ENCODE measurements at regions not wholly inside any gene's neighbourhood (a gene's known extent, or its start where the extent isn't known, plus 50 kb on each side); places are given as distances from the start of the nearest gene placed in this dataset.

DNA sequence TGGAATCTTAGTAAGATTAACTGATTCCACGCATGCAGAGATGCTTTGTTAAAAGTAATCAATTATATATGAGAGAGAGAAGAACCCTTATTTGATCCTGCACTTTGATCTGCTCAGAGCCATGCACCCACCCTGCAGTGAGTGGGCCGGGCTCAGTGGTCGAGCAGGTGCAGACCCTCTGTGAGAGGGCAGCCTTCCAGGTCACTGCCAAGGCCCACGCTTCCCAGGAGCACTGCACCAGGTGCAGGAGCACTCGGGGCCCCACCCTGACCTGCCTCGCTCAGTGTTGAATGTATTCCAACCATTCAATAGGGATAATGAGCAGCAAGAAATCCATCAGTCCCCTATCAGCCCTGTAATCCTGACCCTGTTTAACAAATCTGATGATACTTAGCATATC, 126.9 kb downstream of the TMEM200C start:
- DNase-seq (ENCODE audit: low read depth, low spot score), result no peak
- no peaks in the 10 kb centered on the region for H3K36me3 Mint-ChIP-seq (ENCODE audit: low read depth)
- no peaks in the 10 kb centered on the region for H3K9me3 Mint-ChIP-seq
- H3K27ac Mint-ChIP-seq (ENCODE audit: unreplicated experiment), result no peak overlapping the region
- H3K4me1 Mint-ChIP-seq, result no peaks in the 10 kb centered on the region
- peaks cover 41% of the 10 kb centered on the region for H3K27me3 Mint-ChIP-seq (ENCODE audit: low read depth)
- TF ChIP-seq, protein P1, sequence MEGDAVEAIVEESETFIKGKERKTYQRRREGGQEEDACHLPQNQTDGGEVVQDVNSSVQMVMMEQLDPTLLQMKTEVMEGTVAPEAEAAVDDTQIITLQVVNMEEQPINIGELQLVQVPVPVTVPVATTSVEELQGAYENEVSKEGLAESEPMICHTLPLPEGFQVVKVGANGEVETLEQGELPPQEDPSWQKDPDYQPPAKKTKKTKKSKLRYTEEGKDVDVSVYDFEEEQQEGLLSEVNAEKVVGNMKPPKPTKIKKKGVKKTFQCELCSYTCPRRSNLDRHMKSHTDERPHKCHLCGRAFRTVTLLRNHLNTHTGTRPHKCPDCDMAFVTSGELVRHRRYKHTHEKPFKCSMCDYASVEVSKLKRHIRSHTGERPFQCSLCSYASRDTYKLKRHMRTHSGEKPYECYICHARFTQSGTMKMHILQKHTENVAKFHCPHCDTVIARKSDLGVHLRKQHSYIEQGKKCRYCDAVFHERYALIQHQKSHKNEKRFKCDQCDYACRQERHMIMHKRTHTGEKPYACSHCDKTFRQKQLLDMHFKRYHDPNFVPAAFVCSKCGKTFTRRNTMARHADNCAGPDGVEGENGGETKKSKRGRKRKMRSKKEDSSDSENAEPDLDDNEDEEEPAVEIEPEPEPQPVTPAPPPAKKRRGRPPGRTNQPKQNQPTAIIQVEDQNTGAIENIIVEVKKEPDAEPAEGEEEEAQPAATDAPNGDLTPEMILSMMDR (conservative IDR thresholded peaks at IDR 0.05), result no peak
- no peak overlapping the region for H3K4me3 Mint-ChIP-seq

DNA sequence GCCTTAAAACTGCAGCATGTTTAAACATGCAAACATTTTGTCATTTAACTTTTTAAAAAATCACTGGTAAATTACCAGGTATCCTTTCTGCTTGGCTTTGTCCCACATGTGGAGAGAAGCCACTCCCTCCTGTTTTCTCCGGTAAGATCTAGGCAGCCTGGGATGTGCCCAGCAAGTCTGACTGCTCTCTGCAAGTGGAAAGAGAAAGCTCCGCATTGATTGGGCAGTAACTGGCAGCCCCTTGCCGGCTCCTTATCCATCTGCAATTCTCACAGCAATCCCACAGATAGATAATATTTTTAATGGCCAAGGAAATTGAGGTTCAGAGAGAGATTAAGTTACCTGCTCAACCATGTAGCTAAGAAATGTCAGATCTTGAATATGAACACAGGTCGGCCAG, 136.1 kb downstream of the TMEM200C start:
- Mint-ChIP-seq H3K36me3 (ENCODE audit: low read depth) (no peaks in the 10 kb centered on the region), H3K9me3 (no peaks in the 10 kb centered on the region), H3K27ac (ENCODE audit: unreplicated experiment) (no peak overlapping the region), H3K4me3 (no peak overlapping the region), H3K27me3 (ENCODE audit: low read depth) (peaks cover 60% of the 10 kb centered on the region), H3K4me1 (no peaks in the 10 kb centered on the region)
- DNase-seq (ENCODE audit: low read depth, low spot score), result no peak
- TF ChIP-seq, protein P1 (conservative IDR thresholded peaks at IDR 0.05), result no peak

DNA sequence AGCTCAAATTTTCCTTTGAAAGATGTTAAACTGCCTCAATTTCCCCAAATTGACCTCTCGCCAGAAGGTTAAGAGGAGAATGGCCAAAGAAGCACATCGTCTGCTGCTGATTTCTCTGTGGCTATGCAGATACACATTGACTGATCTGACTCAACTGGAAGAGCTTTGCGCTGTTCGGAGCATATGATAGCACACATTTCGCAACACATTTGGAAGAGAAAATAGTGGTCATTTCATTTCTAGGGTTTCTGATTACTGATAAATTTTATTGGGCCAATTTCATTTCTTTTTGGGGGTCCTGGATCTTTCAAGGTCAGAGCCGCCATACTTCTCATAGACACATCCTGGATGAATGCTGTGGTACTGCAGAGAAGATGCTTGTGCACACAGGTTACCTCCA, 138.5 kb downstream of the TMEM200C start:
- peaks cover 64% of the 10 kb centered on the region for H3K27me3 Mint-ChIP-seq (ENCODE audit: low read depth)
- DNase-seq (ENCODE audit: low read depth, low spot score), result no peak
- no peaks in the 10 kb centered on the region for H3K36me3 Mint-ChIP-seq (ENCODE audit: low read depth)
- H3K4me3 Mint-ChIP-seq, result no peak overlapping the region
- TF ChIP-seq, protein P1 (conservative IDR thresholded peaks at IDR 0.05), result no peak
- no peaks in the 10 kb centered on the region for H3K4me1 Mint-ChIP-seq
- no peak overlapping the region for H3K27ac Mint-ChIP-seq (ENCODE audit: unreplicated experiment)
- no peaks in the 10 kb centered on the region for H3K9me3 Mint-ChIP-seq

DNA sequence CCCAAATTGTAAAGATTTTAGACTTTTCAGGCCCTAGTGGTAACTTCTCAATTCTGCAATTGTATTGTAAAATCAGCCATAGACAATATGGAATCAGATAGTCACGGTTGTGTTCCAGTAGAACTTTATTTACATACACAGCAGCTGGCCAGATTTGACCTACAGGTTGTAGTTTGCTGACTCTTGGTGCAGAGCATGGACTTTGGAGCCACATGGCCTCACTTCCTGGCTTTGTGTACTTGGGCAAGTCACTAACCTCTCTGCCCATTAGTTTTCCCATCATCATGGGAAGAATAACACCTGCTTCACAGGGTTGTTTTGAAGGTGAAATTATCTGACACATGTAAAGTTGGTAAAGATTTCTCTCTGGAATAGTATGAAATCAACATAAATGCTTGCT, 147.6 kb downstream of the TMEM200C start:
- Mint-ChIP-seq H3K9me3 (no peaks in the 10 kb centered on the region), H3K27me3 (ENCODE audit: low read depth) (peaks cover 23% of the 10 kb centered on the region), H3K4me1 (peaks cover 5% of the 10 kb centered on the region), H3K36me3 (ENCODE audit: low read depth) (no peaks in the 10 kb centered on the region), H3K4me3 (no peak overlapping the region), H3K27ac (ENCODE audit: unreplicated experiment) (no peak overlapping the region)
- no peak for DNase-seq (ENCODE audit: low read depth, low spot score)
- TF ChIP-seq, protein P1 (conservative IDR thresholded peaks at IDR 0.05), result no peak

DNA sequence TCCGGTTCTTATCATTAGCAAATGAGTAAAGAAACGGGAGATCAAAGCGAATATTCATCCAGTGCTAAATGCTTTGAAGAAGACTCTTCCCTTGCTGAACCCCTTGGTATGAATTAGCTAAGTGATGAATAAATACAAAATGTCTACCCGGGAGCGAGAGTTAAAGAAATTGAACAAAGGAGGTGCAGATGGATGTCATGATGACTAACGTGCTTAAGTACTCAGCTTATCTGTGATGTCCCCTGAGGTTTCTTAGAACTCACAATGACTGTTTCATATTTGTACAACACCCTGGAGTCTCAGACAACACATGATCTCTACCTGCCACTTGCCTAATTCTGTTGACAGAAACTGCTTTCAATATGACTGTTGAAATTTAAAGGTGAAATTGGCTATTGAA, 148.5 kb downstream of the TMEM200C start:
- Mint-ChIP-seq H3K9me3 (no peaks in the 10 kb centered on the region), H3K27ac (ENCODE audit: unreplicated experiment) (no peak overlapping the region), H3K27me3 (ENCODE audit: low read depth) (peaks cover 21% of the 10 kb centered on the region), H3K36me3 (ENCODE audit: low read depth) (no peaks in the 10 kb centered on the region), H3K4me3 (no peak overlapping the region), H3K4me1 (peaks cover 5% of the 10 kb centered on the region)
- TF ChIP-seq, protein P1 (conservative IDR thresholded peaks at IDR 0.05), result no peak
- no peak for DNase-seq (ENCODE audit: low read depth, low spot score)

DNA sequence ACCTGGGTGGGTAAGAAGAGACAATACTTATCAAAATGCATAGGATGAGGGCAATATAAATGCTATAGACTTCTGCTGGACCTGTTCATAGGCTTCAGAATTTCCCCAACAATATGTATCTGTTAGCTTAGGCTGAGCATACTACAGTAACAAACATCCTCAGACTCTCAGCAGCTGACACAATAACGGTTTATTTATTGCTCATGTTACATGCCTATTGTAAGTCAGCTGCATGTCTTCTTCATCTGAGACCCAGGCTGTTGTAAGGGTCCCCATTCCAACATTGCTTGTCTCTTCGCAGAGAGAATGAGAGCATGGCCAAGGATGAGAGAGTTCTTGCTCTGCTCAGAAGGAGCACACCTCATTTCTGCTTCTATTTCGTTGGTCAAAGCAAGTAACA, 150.7 kb downstream of the TMEM200C start:
- no peak for DNase-seq (ENCODE audit: low read depth, low spot score)
- TF ChIP-seq, protein P1 (conservative IDR thresholded peaks at IDR 0.05), result no peak
- Mint-ChIP-seq H3K4me3 (no peak overlapping the region), H3K9me3 (no peaks in the 10 kb centered on the region), H3K4me1 (peaks cover 5% of the 10 kb centered on the region), H3K27me3 (ENCODE audit: low read depth) (peaks cover 15% of the 10 kb centered on the region), H3K27ac (ENCODE audit: unreplicated experiment) (no peak overlapping the region), H3K36me3 (ENCODE audit: low read depth) (no peaks in the 10 kb centered on the region)
